Upper lobe of left lung (tissue), 6 donors: ENCODE measurements at regions not wholly inside any gene's neighbourhood (a gene's known extent, or its start where the extent isn't known, plus 50 kb on each side); places are given as distances from the start of the nearest gene placed in this dataset.

Experiments used
- ATAC-seq, 2 donors: fragments of 200-7000 bp; cut with Tn5 transposase; one replicate each; pipeline ENCODE4 v1.9.1; 2022; ENCODE audit warnings: mild to moderate bottlenecking in 2 of 2, moderate library complexity in 2 of 2; ENCODE audit not compliant: low FRiP score in 2 of 2
- DNase-seq, 2 donors: peaks; one replicate each; pipeline ENCODE4 v3.0.0-alpha.2; 2019 to 2020
- H3K27ac ChIP-seq, 4 donors: fragments of 200-600 bp; sonication (generic); one replicate each; pipeline ENCODE4 v1.5.1; 2016 to 2019
- H3K27me3 ChIP-seq, 4 donors: fragments of 200-600 bp; sonication (generic); one replicate each; pipeline ENCODE4 v1.5.1; 2017 to 2019
- H3K36me3 ChIP-seq, 4 donors: fragments of 200-600 bp; sonication (generic); one replicate each; pipeline ENCODE4 v1.5.1; 2016 to 2019
- H3K4me1 ChIP-seq, 4 donors: fragments of 200-600 bp; sonication (generic); one replicate each; pipeline ENCODE4 v1.5.1; 2018 to 2019
- H3K4me3 ChIP-seq, 4 donors: fragments of 200-600 bp; sonication (generic); one replicate each; pipeline ENCODE4 v1.5.1; 2017 to 2019; ENCODE audit warnings: mild to moderate bottlenecking in 2 of 4, moderate library complexity in 1 of 4
- H3K9me3 ChIP-seq, 4 donors: fragments of 200-600 bp; sonication (generic); one replicate each; pipeline ENCODE4 v1.5.1; 2018 to 2019
- EP300 ChIP-seq, 4 donors: sonication (generic); formaldehyde crosslinking; IDR thresholded peaks; one replicate each; pipeline ENCODE4 v1.5.1; 2017; ENCODE audit warnings: antibody characterized with exemption in 4 of 4, control low read depth in 2 of 4
- POLR2A ChIP-seq, 4 donors: fragments of 450-650 bp; IDR thresholded peaks; one replicate each; pipeline ENCODE4 v1.5.1; 2016 to 2017; ENCODE audit warnings: antibody characterized with exemption in 4 of 4, mild to moderate bottlenecking in 2 of 4
- POLR2AphosphoS5 ChIP-seq, 2 donors: sonication (generic); formaldehyde crosslinking; IDR thresholded peaks; one replicate each; pipeline ENCODE4 v1.5.1; 2017; ENCODE audit warnings: antibody characterized with exemption in 2 of 2
- WGBS, 2 donors: methylation state at CpG; one replicate each; pipeline ENCODE4 v1.1.5; 2017 to 2018; 5-methylcytosine and 5-hydroxymethylcytosine counted together
- TF ChIP-seq, protein P1 (sequence below), 6 experiments: fragments of 450-650 bp in 4 of 6; fragments of 200-600 bp in 2 of 6; sonication (generic) in 2 of 6; IDR thresholded peaks; one replicate each; pipeline ENCODE4 v1.5.1; 2016 to 2019; ENCODE audit warnings: antibody characterized with exemption in 6 of 6
- donor health status: DM: no; HTN: no; CAD: no; lungs with moderate emphysema.
- donor health status: DM: no; HTN: yes; CAD: no; lungs with severe emphysema.

DNA sequence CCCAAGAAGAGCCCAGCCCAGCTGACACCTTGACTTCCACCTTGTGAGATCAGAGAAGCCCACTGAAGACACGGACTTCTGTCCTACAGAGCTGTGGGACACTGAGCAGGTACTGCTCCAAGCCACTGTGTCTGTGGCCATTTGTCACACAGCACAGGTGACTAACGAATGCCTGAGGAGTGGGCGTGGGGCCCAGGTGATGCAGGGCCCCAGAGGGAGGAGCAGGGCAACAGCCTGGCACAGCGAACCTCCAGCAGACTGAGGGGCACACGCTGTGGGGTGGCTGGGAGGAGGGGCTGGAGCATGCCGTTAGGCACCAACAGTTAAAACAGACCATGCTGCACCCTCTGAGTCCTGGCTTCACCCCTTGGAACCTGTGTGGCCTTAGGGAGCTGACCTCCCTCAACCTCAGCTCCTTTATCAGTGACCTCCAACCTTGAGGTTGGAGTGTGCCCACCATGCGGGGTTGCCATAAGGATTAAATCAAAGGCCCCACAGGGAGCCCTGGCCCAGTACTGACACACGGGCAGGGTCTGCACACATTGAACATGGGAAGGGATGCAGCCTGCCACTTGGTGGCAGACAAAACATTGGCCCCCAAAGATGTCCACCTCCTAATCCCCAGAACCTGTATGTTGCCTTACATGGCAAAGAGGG, 119.9 kb upstream of the CST7 start:
- Histone ChIP-seq H3K4me1 (no peaks in the 10 kb centered on the region), H3K4me3 (no peak overlapping the region), H3K27me3 (no peaks in the 10 kb centered on the region), H3K36me3 (no peaks in the 10 kb centered on the region), H3K27ac (no peak overlapping the region), H3K9me3 (no peaks in the 10 kb centered on the region)
- WGBS, 2 donors = 74 to 80% methylated on average over 6 to 7 of the region's 8 CpGs
- ATAC-seq (no peak), DNase-seq (no peak)
- TF ChIP-seq EP300 (IDR thresholded peaks at IDR 0.05) (no peak), POLR2AphosphoS5 (IDR thresholded peaks at IDR 0.05) (no peak), POLR2A (IDR thresholded peaks at IDR 0.05) (no peak)
- TF ChIP-seq, protein P1, sequence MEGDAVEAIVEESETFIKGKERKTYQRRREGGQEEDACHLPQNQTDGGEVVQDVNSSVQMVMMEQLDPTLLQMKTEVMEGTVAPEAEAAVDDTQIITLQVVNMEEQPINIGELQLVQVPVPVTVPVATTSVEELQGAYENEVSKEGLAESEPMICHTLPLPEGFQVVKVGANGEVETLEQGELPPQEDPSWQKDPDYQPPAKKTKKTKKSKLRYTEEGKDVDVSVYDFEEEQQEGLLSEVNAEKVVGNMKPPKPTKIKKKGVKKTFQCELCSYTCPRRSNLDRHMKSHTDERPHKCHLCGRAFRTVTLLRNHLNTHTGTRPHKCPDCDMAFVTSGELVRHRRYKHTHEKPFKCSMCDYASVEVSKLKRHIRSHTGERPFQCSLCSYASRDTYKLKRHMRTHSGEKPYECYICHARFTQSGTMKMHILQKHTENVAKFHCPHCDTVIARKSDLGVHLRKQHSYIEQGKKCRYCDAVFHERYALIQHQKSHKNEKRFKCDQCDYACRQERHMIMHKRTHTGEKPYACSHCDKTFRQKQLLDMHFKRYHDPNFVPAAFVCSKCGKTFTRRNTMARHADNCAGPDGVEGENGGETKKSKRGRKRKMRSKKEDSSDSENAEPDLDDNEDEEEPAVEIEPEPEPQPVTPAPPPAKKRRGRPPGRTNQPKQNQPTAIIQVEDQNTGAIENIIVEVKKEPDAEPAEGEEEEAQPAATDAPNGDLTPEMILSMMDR (IDR thresholded peaks at IDR 0.05) = no peak

DNA sequence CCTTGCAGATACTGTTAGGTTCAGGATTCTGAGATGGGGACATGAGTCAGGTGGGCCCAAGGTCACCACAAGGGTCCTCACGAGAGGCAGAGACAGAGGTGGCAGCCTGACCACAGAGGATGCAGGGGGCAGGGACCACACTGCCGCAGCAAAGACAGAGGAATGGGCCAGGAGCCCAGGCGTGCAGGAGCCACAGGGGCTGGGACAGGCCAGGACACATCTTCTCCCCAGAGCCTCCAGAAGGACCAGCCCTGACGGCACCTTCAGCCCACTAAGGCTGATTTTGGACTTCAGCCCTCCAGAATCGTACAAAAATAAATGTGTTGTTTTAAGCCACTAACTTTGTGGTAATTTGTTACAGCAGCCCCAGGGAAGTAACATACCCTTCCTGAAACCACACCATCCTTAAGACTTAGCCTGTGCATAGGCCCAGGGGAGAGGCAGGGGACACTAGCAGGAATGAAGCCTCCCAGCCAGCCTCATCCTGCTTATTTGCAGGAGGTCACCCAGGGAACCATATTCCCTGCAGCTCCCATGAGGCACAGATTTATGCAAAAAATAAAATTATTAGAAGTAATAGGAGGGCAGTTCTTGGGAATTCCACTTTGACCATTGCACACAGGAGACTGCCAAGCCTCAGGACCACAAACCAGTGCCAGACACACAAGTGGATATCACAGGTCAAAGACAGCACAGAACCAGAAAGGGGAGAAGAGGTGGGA, 119.3 kb upstream of the CST7 start:
- Histone ChIP-seq H3K36me3 (no peaks in the 10 kb centered on the region), H3K4me1 (no peaks in the 10 kb centered on the region), H3K4me3 (no peak overlapping the region), H3K9me3 (no peaks in the 10 kb centered on the region), H3K27me3 (no peaks in the 10 kb centered on the region), H3K27ac (no peak overlapping the region)
- TF ChIP-seq, protein P1 (IDR thresholded peaks at IDR 0.05) = no peak
- TF ChIP-seq POLR2AphosphoS5 (IDR thresholded peaks at IDR 0.05) (no peak), POLR2A (IDR thresholded peaks at IDR 0.05) (no peak), EP300 (IDR thresholded peaks at IDR 0.05) (no peak)
- 78 to 86% methylated on average over 5 of the region's 5 CpGs for WGBS, 2 donors
- DNase-seq (no peak), ATAC-seq (no peak)

DNA sequence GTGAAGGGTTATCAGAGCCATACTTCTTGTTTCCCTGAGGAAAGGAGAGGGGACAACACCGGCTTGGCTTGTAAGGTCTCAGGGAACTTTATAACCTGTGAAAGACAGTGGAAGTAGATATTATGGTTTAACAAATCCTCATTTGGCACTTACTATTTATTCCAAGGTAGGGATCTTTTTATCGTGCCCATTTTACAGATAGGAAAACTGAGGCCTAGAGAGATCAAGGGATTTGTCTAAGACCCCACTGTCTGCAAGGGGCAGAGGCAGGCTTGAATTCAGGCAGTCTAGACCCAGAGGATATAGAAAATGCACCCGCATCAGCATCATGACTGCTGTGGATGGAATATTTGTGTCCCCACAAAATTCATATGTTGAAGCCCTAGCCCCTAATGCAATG, 118.4 kb upstream of the CST7 start:
- 93 to 100% methylated on average over 3 of the region's 3 CpGs for WGBS, 2 donors
- H3K4me1 ChIP-seq = no peaks in the 10 kb centered on the region
- TF ChIP-seq POLR2AphosphoS5 (IDR thresholded peaks at IDR 0.05) = no peak
- no peak for TF ChIP-seq EP300 (IDR thresholded peaks at IDR 0.05)
- TF ChIP-seq, protein P1 (IDR thresholded peaks at IDR 0.05) = no peak
- TF ChIP-seq POLR2A (IDR thresholded peaks at IDR 0.05) = no peak
- H3K27ac ChIP-seq = no peak overlapping the region
- no peaks in the 10 kb centered on the region for H3K27me3 ChIP-seq
- DNase-seq (no peak), ATAC-seq (no peak)
- no peaks in the 10 kb centered on the region for H3K9me3 ChIP-seq
- no peaks in the 10 kb centered on the region for H3K36me3 ChIP-seq
- no peak overlapping the region for H3K4me3 ChIP-seq

DNA sequence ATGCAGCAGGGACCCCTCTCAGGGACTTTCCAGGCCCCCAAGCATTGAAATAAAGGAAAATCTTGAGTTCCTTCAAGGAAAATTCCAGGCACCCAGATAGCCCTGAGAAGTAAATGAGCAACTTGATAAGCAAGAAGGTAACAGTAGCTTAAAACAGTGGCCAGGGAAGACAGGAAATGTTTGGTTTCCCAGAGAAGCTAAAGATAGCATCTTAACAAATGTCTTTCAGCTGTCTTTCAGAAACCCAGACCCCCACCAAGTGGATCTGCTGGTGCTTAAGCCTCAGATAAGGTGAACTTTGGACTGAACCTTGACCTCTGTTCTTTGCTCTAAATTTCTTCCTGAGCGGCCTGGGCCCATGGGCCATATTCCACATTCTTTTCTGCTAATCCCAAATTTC, 117.8 kb upstream of the CST7 start:
- H3K4me1 ChIP-seq = no peaks in the 10 kb centered on the region
- H3K4me3 ChIP-seq = no peak overlapping the region
- WGBS, 2 donors = 100% methylated on average over 1 of the region's 1 CpG
- H3K36me3 ChIP-seq = no peaks in the 10 kb centered on the region
- DNase-seq (no peak), ATAC-seq (no peak)
- H3K9me3 ChIP-seq = no peaks in the 10 kb centered on the region
- no peaks in the 10 kb centered on the region for H3K27me3 ChIP-seq
- TF ChIP-seq POLR2A (IDR thresholded peaks at IDR 0.05) = no peak
- TF ChIP-seq EP300 (IDR thresholded peaks at IDR 0.05) = no peak
- TF ChIP-seq, protein P1 (IDR thresholded peaks at IDR 0.05) = no peak
- no peak for TF ChIP-seq POLR2AphosphoS5 (IDR thresholded peaks at IDR 0.05)
- H3K27ac ChIP-seq = no peak overlapping the region

DNA sequence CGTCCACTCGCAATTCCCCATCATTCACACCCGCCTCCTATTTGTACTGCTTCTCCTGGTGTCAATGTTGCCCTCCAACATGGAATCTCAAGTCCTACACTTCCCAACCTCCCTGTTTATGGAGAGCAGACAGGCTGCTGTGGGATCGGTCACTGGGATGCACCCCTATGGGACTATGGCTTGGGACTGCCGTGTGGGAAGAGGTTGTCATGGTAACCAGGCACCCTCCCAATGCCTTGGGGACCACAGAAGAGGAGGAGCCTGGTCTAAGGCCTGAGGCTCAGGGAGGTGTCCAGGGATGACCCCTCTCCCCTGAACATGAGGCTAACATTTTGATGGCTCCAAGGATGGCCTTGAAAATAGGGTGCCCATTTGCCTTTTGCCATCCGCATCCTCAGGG, 116.6 kb upstream of the CST7 start:
- TF ChIP-seq EP300 (IDR thresholded peaks at IDR 0.05) (no peak), POLR2A (IDR thresholded peaks at IDR 0.05) (no peak), POLR2AphosphoS5 (IDR thresholded peaks at IDR 0.05) (no peak)
- TF ChIP-seq, protein P1 (IDR thresholded peaks at IDR 0.05) = no peak
- H3K9me3 ChIP-seq = no peaks in the 10 kb centered on the region

More for the DNA sequence above, 116.6 kb upstream of the CST7 start:
- Histone ChIP-seq H3K4me1 (no peaks in the 10 kb centered on the region), H3K4me3 (no peak overlapping the region), H3K36me3 (no peaks in the 10 kb centered on the region), H3K27me3 (no peaks in the 10 kb centered on the region), H3K27ac (no peak overlapping the region)
- no peak for DNase-seq
- no peak for ATAC-seq
- WGBS, 2 donors = 92 to 94% methylated on average over 6 of the region's 6 CpGs
